ENCODE measurements at regions not wholly inside any gene's neighbourhood (a gene's known extent, or its start where the extent isn't known, plus 50 kb on each side); places are given as distances from the start of the nearest gene placed in this dataset.

GRCh38 chr7:34452363-34452762 is 205.7 kb upstream of the NPSR1 start:
- TF ChIP-seq CTCF (IDR thresholded peaks at IDR 0.05): no peak
- intact Hi-C loops (cut with DNase I, micrococcal nuclease): no loop called here
- Histone ChIP-seq H3K36me3 (ENCODE audit: low read depth) (no peaks in the 10 kb centered on the region), H3K9me3 (peaks cover 6% of the 10 kb centered on the region), H3K4me3 (no peak overlapping the region), H3K4me1 (ENCODE audit: low read depth) (no peaks in the 10 kb centered on the region)
- DNase-seq (no peak), ATAC-seq (no peak)

GRCh38 chr7:34453150-34453549 is 204.9 kb upstream of the NPSR1 start:
- intact Hi-C loops (cut with DNase I, micrococcal nuclease): no loop called here
- no peak overlapping the region for H3K4me3 ChIP-seq
- no peaks in the 10 kb centered on the region for H3K4me1 ChIP-seq (ENCODE audit: low read depth)
- no peak for ATAC-seq
- no peak for DNase-seq
- TF ChIP-seq CTCF (IDR thresholded peaks at IDR 0.05): no peak
- peaks cover 6% of the 10 kb centered on the region for H3K9me3 ChIP-seq
- H3K36me3 ChIP-seq (ENCODE audit: low read depth): no peaks in the 10 kb centered on the region

GRCh38 chr7:34454381-34454780 is 203.6 kb upstream of the NPSR1 start:
- no peaks in the 10 kb centered on the region for H3K36me3 ChIP-seq (ENCODE audit: low read depth)
- peaks cover 4% of the 10 kb centered on the region for H3K9me3 ChIP-seq
- H3K4me1 ChIP-seq (ENCODE audit: low read depth): no peaks in the 10 kb centered on the region
- TF ChIP-seq CTCF (IDR thresholded peaks at IDR 0.05): no peak
- intact Hi-C loops (cut with DNase I, micrococcal nuclease): no loop called here
- no peak for DNase-seq
- ATAC-seq: no peak
- no peak overlapping the region for H3K4me3 ChIP-seq

- Histone ChIP-seq H3K9me3 (peaks cover 4% of the 10 kb centered on the region), H3K4me1 (ENCODE audit: low read depth) (no peaks in the 10 kb centered on the region), H3K36me3 (ENCODE audit: low read depth) (no peaks in the 10 kb centered on the region), H3K4me3 (no peak overlapping the region)
- DNase-seq (no peak), ATAC-seq (no peak)
- intact Hi-C loops (cut with DNase I, micrococcal nuclease): no loop called here
- TF ChIP-seq CTCF (IDR thresholded peaks at IDR 0.05): no peak
Measured at GRCh38 chr7:34457329-34457728, 200.7 kb upstream of the NPSR1 start.

GRCh38 chr7:34463830-34464229 is 194.2 kb upstream of the NPSR1 start:
- ATAC-seq: no peak
- Histone ChIP-seq H3K4me3 (no peak overlapping the region), H3K9me3 (no peaks in the 10 kb centered on the region), H3K36me3 (ENCODE audit: low read depth) (no peaks in the 10 kb centered on the region), H3K4me1 (ENCODE audit: low read depth) (no peaks in the 10 kb centered on the region)
- intact Hi-C loops (cut with DNase I, micrococcal nuclease): no loop called here
- DNase-seq: no peak
- TF ChIP-seq CTCF (IDR thresholded peaks at IDR 0.05): no peak

GRCh38 chr7:34471844-34472243 is 186.2 kb upstream of the NPSR1 start:
- H3K4me1 ChIP-seq (ENCODE audit: low read depth): no peaks in the 10 kb centered on the region
- ATAC-seq (no peak), DNase-seq (no peak)
- intact Hi-C loops (cut with DNase I, micrococcal nuclease): no loop called here
- H3K36me3 ChIP-seq (ENCODE audit: low read depth): no peaks in the 10 kb centered on the region
- H3K4me3 ChIP-seq: no peak overlapping the region
- TF ChIP-seq CTCF (IDR thresholded peaks at IDR 0.05): no peak
- H3K9me3 ChIP-seq: peaks cover 13% of the 10 kb centered on the region

Data from mucosa of descending colon (tissue), 3 donors.